GM12878 (cell line): ENCODE measurements at regions not wholly inside any gene's neighbourhood (a gene's known extent, or its start where the extent isn't known, plus 50 kb on each side); places are given as distances from the start of the nearest gene placed in this dataset.

Experiments
- ATAC-seq: fragments of 200-7000 bp; cut with Tn5 transposase; 3 replicates; pipeline ENCODE4 v1.9.1; 2020; ENCODE audit warnings: mild to moderate bottlenecking, moderate library complexity
- BruUV-seq: library from RNA; stranded (reverse); fragments of 400-500 nt; replicated peaks from 2 replicates; lab custom pipeline; 2021; lab: Mats Ljungman, UMichigan
- CTCF ChIA-PET: fragments of 300-600 bp; sonication (Branson Sonifier 250); formaldehyde crosslinking; extraction: SDS; loops from one replicate; lab custom pipeline; 2021; ENCODE audit warnings: inconsistent platforms; lab: Yijun Ruan, JAX
- POLR2A ChIA-PET: fragments of 350-600 bp; formaldehyde crosslinking; extraction: SDS; loops from one replicate; lab custom pipeline; 2021; ENCODE audit warnings: inconsistent platforms; lab: Charles Lee
- RAD21 ChIA-PET: fragments of 300-600 bp; sonication (Branson Sonifier 250); formaldehyde crosslinking; loops from one replicate; lab custom pipeline; 2023; ENCODE audit warnings: antibody characterized with exemption; ENCODE audit not compliant: unreplicated experiment; lab: Charles Lee
- SMC1A ChIA-PET: fragments of 300-600 bp; sonication (Branson Sonifier 250); formaldehyde crosslinking; loops from one replicate; lab custom pipeline; 2023; ENCODE audit not compliant: unreplicated experiment, uncharacterized antibody; lab: Charles Lee
- DNase-seq: peaks from one replicate; pipeline ENCODE4 v3.0.0-alpha.2; 2011; ENCODE audit warnings: low read depth, low spot score
- FAIRE-seq: peaks from 3 replicates; lab custom pipeline; 2011; peaks lifted over from hg19 to GRCh38; lab: Jason Lieb, UNC
- H2AFZ ChIP-seq: 2 replicates; pipeline ENCODE4 v1.6.0; 2011; ENCODE audit warnings: low read depth, low read length, control low read depth; ENCODE audit not compliant: control insufficient read depth
- H3K27ac ChIP-seq: 2 replicates; pipeline ENCODE4 v1.5.1; 2011; ENCODE audit warnings: control low read depth; ENCODE audit not compliant: control insufficient read depth, insufficient read depth
- H3K27me3 ChIP-seq, 2 experiments: replicated peaks in 1 of 2; 2 replicates each; pipeline versions ENCODE4 v1.6.0 to v1.6.1; 2011; ENCODE audit warnings: low read length in 1 of 2; ENCODE audit not compliant: control insufficient read depth in 2 of 2, insufficient read depth in 2 of 2
- H3K36me3 ChIP-seq, 2 experiments: 2 replicates each; pipeline ENCODE4 v1.5.1; 2011; ENCODE audit warnings: low read length in 1 of 2; ENCODE audit not compliant: control insufficient read depth in 2 of 2, insufficient read depth in 2 of 2
- H3K4me1 ChIP-seq: 2 replicates; pipeline ENCODE4 v1.6.1; 2011; ENCODE audit warnings: mild to moderate bottlenecking, low read length, moderate library complexity, mixed read lengths; ENCODE audit not compliant: control insufficient read depth, insufficient read depth
- H3K4me2 ChIP-seq: 2 replicates; pipeline ENCODE4 v1.6.0; 2011; ENCODE audit warnings: control low read depth; ENCODE audit not compliant: control insufficient read depth, insufficient read depth
- H3K4me3 ChIP-seq: fragments of 200-600 bp; sonication (generic); 2 replicates; pipeline ENCODE4 v1.5.1; 2016
- H3K79me2 ChIP-seq: 2 replicates; pipeline ENCODE4 v1.6.0; 2011; ENCODE audit warnings: low read length; ENCODE audit not compliant: control insufficient read depth, insufficient read depth
- H3K9ac ChIP-seq: 2 replicates; pipeline ENCODE4 v1.8.0; 2011; ENCODE audit warnings: low read length, control low read depth, mixed read lengths; ENCODE audit not compliant: control insufficient read depth, insufficient read depth
- H3K9me3 ChIP-seq: replicated peaks from 3 replicates; pipeline ENCODE4 v1.5.1; 2011; ENCODE audit warnings: mild to moderate bottlenecking, low read length; ENCODE audit not compliant: control insufficient read depth, insufficient read depth
- H4K20me1 ChIP-seq: 2 replicates; pipeline ENCODE4 v1.6.0; 2011; ENCODE audit not compliant: control insufficient read depth, insufficient read depth
- CHD1 ChIP-seq: IDR thresholded peaks from 2 replicates; pipeline ENCODE4 v1.6.1; 2012; ENCODE audit warnings: low read depth, low read length, improper control_type of control experiment
- CHD4 ChIP-seq: fragments of 200-600 bp; sonication (generic); IDR thresholded peaks from 2 replicates; pipeline ENCODE4 v1.6.1; 2016; ENCODE audit warnings: mild to moderate bottlenecking
- JUNB ChIP-seq: IDR thresholded peaks from 2 replicates; pipeline ENCODE4 v1.6.1; 2016; ENCODE audit warnings: antibody characterized with exemption, mild to moderate bottlenecking
- MTA3 ChIP-seq: IDR thresholded peaks from 2 replicates; pipeline ENCODE4 v1.6.1; 2012; ENCODE audit warnings: low read length, inconsistent platforms, borderline replicate concordance
- NFIC ChIP-seq: IDR thresholded peaks from 2 replicates; pipeline ENCODE4 v1.6.1; 2012; ENCODE audit warnings: low read depth, mild to moderate bottlenecking, inconsistent platforms, low read length, moderate library complexity
- NFYA ChIP-seq: IDR thresholded peaks from 2 replicates; pipeline ENCODE4 v1.6.1; 2011; ENCODE audit warnings: low read depth, mild to moderate bottlenecking, low read length, improper control_type of control experiment, borderline replicate concordance
- PML ChIP-seq: IDR thresholded peaks from 2 replicates; pipeline ENCODE4 v1.6.1; 2012; ENCODE audit warnings: low read length, inconsistent platforms
- SMAD1 ChIP-seq: fragments of 450-650 bp; IDR thresholded peaks from 2 replicates; pipeline ENCODE4 v1.6.1; 2018; ENCODE audit warnings: mild to moderate bottlenecking, low read depth; ENCODE audit not compliant: partially characterized antibody
- SP1 ChIP-seq: IDR thresholded peaks from one replicate; pipeline ENCODE4 v1.6.1; 2011; ENCODE audit warnings: low read depth, low read length
- SPI1 ChIP-seq: IDR thresholded peaks from 2 replicates; pipeline ENCODE4 v1.6.1; 2011; ENCODE audit warnings: low read depth, mild to moderate bottlenecking, low read length, moderate library complexity, borderline replicate concordance; ENCODE audit not compliant: insufficient read depth
- TCF12 ChIP-seq: IDR thresholded peaks from 2 replicates; pipeline ENCODE4 v1.6.1; 2011; ENCODE audit warnings: low read depth, mild to moderate bottlenecking, low read length
- TCF3 ChIP-seq: IDR thresholded peaks from 2 replicates; pipeline ENCODE4 v1.6.1; 2012; ENCODE audit warnings: low read depth, mild to moderate bottlenecking, low read length, borderline replicate concordance; ENCODE audit not compliant: insufficient read depth
- YBX1 ChIP-seq: fragments of 450-650 bp; IDR thresholded peaks from 2 replicates; pipeline ENCODE4 v1.6.1; 2016; ENCODE audit warnings: antibody characterized with exemption
- YY1 ChIP-seq: IDR thresholded peaks from 2 replicates; pipeline ENCODE4 v1.6.1; 2011; ENCODE audit warnings: low read depth, mild to moderate bottlenecking, low read length
- ZNF24 ChIP-seq: fragments of 450-650 bp; IDR thresholded peaks from 2 replicates; pipeline ENCODE4 v1.6.1; 2017; ENCODE audit warnings: antibody characterized with exemption, mild to moderate bottlenecking
- ZNF622 ChIP-seq: fragments of 450-650 bp; IDR thresholded peaks from 2 replicates; pipeline ENCODE4 v1.6.1; 2017; ENCODE audit warnings: mild to moderate bottlenecking, inconsistent platforms
- ZSCAN29 ChIP-seq: fragments of 450-650 bp; IDR thresholded peaks from 2 replicates; pipeline ENCODE4 v1.6.1; 2017; ENCODE audit warnings: mild to moderate bottlenecking, moderate library complexity
- WGBS: methylation state at CpG from one replicate; pipeline ENCODE4 v1.1.6; 2016; ENCODE audit warnings: low lambda C conversion rate; ENCODE audit not compliant: insufficient replicate concordance, insufficient coverage; ENCODE audit errors: missing lambda C conversion rate; 5-methylcytosine and 5-hydroxymethylcytosine counted together
- in situ Hi-C: fragments of 300-500 bp; cut with MboI; formaldehyde crosslinking; loops from 9 replicates; pipeline ENCODE4 v1.14.3; 2018; ENCODE audit warnings: mixed read lengths
- intact Hi-C: fragments of 100-400 bp; cut with micrococcal nuclease; formaldehyde crosslinking; loops from one replicate; pipeline ENCODE4 v1.14.2; 2022; ENCODE audit not compliant: unreplicated experiment
- TF ChIP-seq, protein P1 (sequence below): fragments of 450-650 bp; IDR thresholded peaks from 2 replicates; pipeline ENCODE4 v1.6.1; 2017; ENCODE audit warnings: borderline replicate concordance
- TF ChIP-seq, protein P2 (sequence below): fragments of 450-650 bp; formaldehyde crosslinking; IDR thresholded peaks from 2 replicates; pipeline ENCODE4 v1.4.0; 2020; ENCODE audit warnings: mild to moderate bottlenecking, moderate library complexity
- TF ChIP-seq, protein P3 (sequence below): fragments of 450-650 bp; IDR thresholded peaks from 2 replicates; pipeline ENCODE4 v1.6.1; 2016; ENCODE audit warnings: mild to moderate bottlenecking

DNA sequence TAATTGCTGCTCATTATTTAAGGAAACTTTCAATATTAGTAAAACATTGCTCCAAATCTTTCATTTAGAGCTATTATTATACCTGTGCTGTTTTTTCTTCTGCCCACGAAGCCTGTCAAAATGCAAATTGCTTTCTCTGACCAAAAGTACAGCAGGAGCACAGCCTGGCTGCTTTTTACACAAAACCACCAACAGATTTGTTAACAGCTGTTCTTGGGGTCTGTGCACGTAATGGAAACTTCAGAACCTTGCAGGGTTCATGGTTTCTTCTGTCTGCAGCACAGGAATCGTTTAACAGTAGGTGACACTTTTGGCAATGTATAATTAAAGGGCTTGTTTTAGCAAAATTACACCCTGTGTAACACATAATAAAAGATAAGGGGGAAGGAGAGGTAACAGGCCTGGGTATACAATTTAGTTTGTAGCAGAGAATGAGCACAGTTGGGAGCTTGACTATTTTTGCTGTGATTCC lies 447.3 kb downstream of the KCNJ3 start:
- ChIA-PET SMC1A (interaction anchor here (0.7 to 1.4 kb wide), 11 partner anchors 8 to 693 kb away, joined by 3 to 5 read pairs (median 3); no protein-coding TSS in a partner anchor), RAD21 (interaction anchor here (1.0 to 1.4 kb wide), 4 partner anchors 12 to 618 kb away, joined by 3 to 6 read pairs (median 4); no protein-coding TSS in a partner anchor), POLR2A (interaction anchor here (1.0 kb wide), 1 partner anchor 609 kb away, joined by 3 read pairs; no protein-coding TSS in a partner anchor), CTCF (interaction anchor here (0.6 to 1.1 kb wide), 3 partner anchors 20 to 57 kb away, joined by 3 read pairs; no protein-coding TSS in a partner anchor)
- Histone ChIP-seq H3K4me1 (peaks cover 26% of the 10 kb centered on the region), H3K4me2 (peak overlapping the region; percentile 76), H3K36me3 (no peaks in the 10 kb centered on the region), H3K9me3 (no peaks in the 10 kb centered on the region; the same call in 2 of the 3 replicates), H3K79me2 (no peaks in the 10 kb centered on the region), H4K20me1 (no peaks in the 10 kb centered on the region), H3K27me3 (no peaks in the 10 kb centered on the region), H3K9ac (peak overlapping the region; percentile 35; the same call in 1 of the 2 replicates), H3K27ac (peak overlapping the region; percentile 76), H2AFZ (peak overlapping the region; percentile 78), H3K4me3 (peak overlapping the region; percentile 14; the same call in 1 of the 2 replicates)
- intact Hi-C loops (loop anchor here (2.0 to 5.0 kb wide), 2 partner anchors 42 to 69 kb away; no protein-coding TSS in a partner anchor), in situ Hi-C loops (no loop called here)
- peak; percentile 94 for DNase-seq
- ATAC-seq = peak; percentile 96
- peak; percentile 98 for FAIRE-seq
- WGBS = 0% methylated on average over 3 of the region's 3 CpGs
- no TSS peak for BruUV-seq
- TF ChIP-seq NFYA (no peak), ZSCAN29 (no peak; the same call in 1 of the 2 replicates), JUNB (peak; percentile 93), NFIC (peak; percentile 99), ZNF622 (no peak), SMAD1 (no peak), SP1 (peak; percentile 44), YBX1 (no peak), SPI1 (no peak), YY1 (peak; percentile 70; the same call in 1 of the 2 replicates), TCF3 (peak; percentile 95), ZNF24 (no peak), PML (peak; percentile 86), TCF12 (peak; percentile 99), MTA3 (peak; percentile 78; the same call in 1 of the 2 replicates), CHD1 (peak; percentile 82; the same call in 1 of the 2 replicates), CHD4 (no peak)
- TF ChIP-seq, protein P1, sequence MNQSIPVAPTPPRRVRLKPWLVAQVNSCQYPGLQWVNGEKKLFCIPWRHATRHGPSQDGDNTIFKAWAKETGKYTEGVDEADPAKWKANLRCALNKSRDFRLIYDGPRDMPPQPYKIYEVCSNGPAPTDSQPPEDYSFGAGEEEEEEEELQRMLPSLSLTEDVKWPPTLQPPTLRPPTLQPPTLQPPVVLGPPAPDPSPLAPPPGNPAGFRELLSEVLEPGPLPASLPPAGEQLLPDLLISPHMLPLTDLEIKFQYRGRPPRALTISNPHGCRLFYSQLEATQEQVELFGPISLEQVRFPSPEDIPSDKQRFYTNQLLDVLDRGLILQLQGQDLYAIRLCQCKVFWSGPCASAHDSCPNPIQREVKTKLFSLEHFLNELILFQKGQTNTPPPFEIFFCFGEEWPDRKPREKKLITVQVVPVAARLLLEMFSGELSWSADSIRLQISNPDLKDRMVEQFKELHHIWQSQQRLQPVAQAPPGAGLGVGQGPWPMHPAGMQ = no peak
- TF ChIP-seq, protein P2, sequence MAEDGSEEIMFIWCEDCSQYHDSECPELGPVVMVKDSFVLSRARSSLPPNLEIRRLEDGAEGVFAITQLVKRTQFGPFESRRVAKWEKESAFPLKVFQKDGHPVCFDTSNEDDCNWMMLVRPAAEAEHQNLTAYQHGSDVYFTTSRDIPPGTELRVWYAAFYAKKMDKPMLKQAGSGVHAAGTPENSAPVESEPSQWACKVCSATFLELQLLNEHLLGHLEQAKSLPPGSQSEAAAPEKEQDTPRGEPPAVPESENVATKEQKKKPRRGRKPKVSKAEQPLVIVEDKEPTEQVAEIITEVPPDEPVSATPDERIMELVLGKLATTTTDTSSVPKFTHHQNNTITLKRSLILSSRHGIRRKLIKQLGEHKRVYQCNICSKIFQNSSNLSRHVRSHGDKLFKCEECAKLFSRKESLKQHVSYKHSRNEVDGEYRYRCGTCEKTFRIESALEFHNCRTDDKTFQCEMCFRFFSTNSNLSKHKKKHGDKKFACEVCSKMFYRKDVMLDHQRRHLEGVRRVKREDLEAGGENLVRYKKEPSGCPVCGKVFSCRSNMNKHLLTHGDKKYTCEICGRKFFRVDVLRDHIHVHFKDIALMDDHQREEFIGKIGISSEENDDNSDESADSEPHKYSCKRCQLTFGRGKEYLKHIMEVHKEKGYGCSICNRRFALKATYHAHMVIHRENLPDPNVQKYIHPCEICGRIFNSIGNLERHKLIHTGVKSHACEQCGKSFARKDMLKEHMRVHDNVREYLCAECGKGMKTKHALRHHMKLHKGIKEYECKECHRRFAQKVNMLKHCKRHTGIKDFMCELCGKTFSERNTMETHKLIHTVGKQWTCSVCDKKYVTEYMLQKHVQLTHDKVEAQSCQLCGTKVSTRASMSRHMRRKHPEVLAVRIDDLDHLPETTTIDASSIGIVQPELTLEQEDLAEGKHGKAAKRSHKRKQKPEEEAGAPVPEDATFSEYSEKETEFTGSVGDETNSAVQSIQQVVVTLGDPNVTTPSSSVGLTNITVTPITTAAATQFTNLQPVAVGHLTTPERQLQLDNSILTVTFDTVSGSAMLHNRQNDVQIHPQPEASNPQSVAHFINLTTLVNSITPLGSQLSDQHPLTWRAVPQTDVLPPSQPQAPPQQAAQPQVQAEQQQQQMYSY (CRISPR knock-in tag) = no peak
- TF ChIP-seq, protein P3, sequence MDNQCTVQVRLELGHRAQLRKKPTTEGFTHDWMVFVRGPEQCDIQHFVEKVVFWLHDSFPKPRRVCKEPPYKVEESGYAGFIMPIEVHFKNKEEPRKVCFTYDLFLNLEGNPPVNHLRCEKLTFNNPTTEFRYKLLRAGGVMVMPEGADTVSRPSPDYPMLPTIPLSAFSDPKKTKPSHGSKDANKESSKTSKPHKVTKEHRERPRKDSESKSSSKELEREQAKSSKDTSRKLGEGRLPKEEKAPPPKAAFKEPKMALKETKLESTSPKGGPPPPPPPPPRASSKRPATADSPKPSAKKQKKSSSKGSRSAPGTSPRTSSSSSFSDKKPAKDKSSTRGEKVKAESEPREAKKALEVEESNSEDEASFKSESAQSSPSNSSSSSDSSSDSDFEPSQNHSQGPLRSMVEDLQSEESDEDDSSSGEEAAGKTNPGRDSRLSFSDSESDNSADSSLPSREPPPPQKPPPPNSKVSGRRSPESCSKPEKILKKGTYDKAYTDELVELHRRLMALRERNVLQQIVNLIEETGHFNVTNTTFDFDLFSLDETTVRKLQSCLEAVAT = peak; percentile 82
